SU-DHL-6 (cell line): ENCODE measurements at regions not wholly inside any gene's neighbourhood (a gene's known extent, or its start where the extent isn't known, plus 50 kb on each side); places are given as distances from the start of the nearest gene placed in this dataset.
"Not testable (repeated sequence)": the region's sequence is repeated elsewhere in the genome, so short reads cannot be mapped to it uniquely, and the experiment has no call there.

Experiments used
- EZH2phosphoT487 ChIP-seq: fragments of 200-600 bp; sonication (generic), shearing (Covaris generic); conservative IDR thresholded peaks from 2 replicates; pipeline ENCODE4 v1.6.1; 2018; ENCODE audit warnings: mild to moderate bottlenecking, antibody characterized with exemption, low read length, moderate library complexity, mixed read lengths
- TF ChIP-seq, protein P1 (sequence below): fragments of 200-600 bp; sonication (generic); IDR thresholded peaks from one replicate; pipeline ENCODE4 v1.5.1; 2017; ENCODE audit warnings: antibody characterized with exemption, mild to moderate bottlenecking, low read length, moderate library complexity; ENCODE audit not compliant: insufficient read depth, poor library complexity, severe bottlenecking

DNA sequence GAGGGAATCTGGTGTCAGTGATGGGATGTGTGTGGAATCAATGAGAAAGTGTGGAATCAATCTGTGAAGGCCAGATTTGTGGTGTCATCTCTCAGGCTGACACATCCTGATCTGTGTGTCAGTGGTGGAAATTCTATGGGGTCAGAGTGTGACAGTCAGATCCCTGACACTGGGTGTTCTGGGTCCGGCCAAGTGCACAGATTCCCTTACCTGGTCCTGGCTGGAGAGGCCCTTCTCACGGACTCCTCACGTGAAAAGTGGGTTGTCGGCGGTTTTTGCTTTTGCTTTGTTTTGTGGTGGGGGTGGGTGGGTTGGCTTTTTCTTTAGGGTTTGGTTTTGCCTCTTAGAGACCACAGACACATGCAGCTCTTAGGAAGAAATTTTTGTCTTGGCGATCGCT, 618.0 kb downstream of the KCNJ18 start:
- TF ChIP-seq, protein P1, sequence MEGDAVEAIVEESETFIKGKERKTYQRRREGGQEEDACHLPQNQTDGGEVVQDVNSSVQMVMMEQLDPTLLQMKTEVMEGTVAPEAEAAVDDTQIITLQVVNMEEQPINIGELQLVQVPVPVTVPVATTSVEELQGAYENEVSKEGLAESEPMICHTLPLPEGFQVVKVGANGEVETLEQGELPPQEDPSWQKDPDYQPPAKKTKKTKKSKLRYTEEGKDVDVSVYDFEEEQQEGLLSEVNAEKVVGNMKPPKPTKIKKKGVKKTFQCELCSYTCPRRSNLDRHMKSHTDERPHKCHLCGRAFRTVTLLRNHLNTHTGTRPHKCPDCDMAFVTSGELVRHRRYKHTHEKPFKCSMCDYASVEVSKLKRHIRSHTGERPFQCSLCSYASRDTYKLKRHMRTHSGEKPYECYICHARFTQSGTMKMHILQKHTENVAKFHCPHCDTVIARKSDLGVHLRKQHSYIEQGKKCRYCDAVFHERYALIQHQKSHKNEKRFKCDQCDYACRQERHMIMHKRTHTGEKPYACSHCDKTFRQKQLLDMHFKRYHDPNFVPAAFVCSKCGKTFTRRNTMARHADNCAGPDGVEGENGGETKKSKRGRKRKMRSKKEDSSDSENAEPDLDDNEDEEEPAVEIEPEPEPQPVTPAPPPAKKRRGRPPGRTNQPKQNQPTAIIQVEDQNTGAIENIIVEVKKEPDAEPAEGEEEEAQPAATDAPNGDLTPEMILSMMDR: not testable (repeated sequence)
- not testable (repeated sequence) for TF ChIP-seq EZH2phosphoT487
